ENCODE measurements at regions not wholly inside any gene's neighbourhood (a gene's known extent, or its start where the extent isn't known, plus 50 kb on each side); places are given as distances from the start of the nearest gene placed in this dataset.

DNA sequence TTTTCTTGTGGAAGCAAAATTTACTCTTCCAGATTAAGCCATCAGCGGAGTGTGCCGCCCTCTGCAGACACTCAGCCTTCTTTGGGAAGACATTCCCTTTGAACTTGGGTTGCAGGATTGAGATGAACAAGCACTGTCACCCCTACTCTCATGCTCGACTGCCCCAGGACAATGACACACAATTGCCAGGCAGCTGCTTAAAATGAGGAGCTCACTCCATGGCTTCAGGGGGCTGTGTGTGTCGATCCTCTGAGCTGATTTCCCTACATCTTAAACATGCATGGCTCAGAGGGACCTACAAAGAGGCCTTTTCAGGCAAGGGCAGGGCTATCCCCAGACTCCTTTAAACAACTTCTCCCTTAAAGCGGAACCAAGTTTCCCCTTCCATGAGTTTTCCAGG, 107.5 kb upstream of the MBNL2 start:
- Histone ChIP-seq H3K4me1 (peaks cover 14 to 43% of the 10 kb centered on the region in 2 donors), H3K27me3 (no peaks in the 10 kb centered on the region), H3K9me3 (no peaks in the 10 kb centered on the region), H3K36me3 (no peaks in the 10 kb centered on the region), H3K27ac (peak overlapping the region; percentile 1 to 78), H3K4me3 (no peak overlapping the region)
- DNase-seq, result no peak
- ATAC-seq, result no peak
- intact Hi-C loops (cut with DNase I), result loop anchor here in 1 of 2 donors (5.0 kb wide), 2 partner anchors 93 to 233 kb away; no protein-coding TSS in a partner anchor
- TF ChIP-seq, protein P1, sequence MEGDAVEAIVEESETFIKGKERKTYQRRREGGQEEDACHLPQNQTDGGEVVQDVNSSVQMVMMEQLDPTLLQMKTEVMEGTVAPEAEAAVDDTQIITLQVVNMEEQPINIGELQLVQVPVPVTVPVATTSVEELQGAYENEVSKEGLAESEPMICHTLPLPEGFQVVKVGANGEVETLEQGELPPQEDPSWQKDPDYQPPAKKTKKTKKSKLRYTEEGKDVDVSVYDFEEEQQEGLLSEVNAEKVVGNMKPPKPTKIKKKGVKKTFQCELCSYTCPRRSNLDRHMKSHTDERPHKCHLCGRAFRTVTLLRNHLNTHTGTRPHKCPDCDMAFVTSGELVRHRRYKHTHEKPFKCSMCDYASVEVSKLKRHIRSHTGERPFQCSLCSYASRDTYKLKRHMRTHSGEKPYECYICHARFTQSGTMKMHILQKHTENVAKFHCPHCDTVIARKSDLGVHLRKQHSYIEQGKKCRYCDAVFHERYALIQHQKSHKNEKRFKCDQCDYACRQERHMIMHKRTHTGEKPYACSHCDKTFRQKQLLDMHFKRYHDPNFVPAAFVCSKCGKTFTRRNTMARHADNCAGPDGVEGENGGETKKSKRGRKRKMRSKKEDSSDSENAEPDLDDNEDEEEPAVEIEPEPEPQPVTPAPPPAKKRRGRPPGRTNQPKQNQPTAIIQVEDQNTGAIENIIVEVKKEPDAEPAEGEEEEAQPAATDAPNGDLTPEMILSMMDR (IDR thresholded peaks at IDR 0.05), result no peak

DNA sequence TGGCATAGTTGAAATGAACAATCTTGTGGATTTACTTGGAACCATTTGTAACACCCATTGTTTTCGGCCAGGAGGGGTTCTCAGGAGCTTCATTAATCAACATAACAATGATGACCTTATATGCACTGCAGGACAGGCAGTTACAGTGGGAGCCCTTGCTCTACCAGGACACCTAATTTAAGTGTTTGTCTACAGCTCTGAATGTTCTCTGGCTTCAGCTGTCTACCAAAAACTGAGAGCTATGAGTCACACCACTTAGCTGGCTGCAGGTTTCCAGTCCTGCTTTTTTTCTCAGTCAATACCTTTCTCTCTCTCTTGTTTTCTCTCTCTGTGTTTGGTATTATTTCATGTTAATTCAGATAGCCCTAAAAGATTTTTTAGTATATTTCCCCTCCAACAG, 105.4 kb upstream of the MBNL2 start:
- no peaks in the 10 kb centered on the region for H3K9me3 ChIP-seq
- no peak overlapping the region for H3K4me3 ChIP-seq
- H3K27ac ChIP-seq, result peak overlapping the region; percentile 33 to 39
- intact Hi-C loops (cut with DNase I), result no loop called here
- DNase-seq, result no peak
- H3K36me3 ChIP-seq, result no peaks in the 10 kb centered on the region
- peak; percentile 84 for ATAC-seq
- peaks cover 18 to 34% of the 10 kb centered on the region in 2 donors for H3K4me1 ChIP-seq
- TF ChIP-seq, protein P1 (IDR thresholded peaks at IDR 0.05), result no peak
- no peaks in the 10 kb centered on the region for H3K27me3 ChIP-seq

DNA sequence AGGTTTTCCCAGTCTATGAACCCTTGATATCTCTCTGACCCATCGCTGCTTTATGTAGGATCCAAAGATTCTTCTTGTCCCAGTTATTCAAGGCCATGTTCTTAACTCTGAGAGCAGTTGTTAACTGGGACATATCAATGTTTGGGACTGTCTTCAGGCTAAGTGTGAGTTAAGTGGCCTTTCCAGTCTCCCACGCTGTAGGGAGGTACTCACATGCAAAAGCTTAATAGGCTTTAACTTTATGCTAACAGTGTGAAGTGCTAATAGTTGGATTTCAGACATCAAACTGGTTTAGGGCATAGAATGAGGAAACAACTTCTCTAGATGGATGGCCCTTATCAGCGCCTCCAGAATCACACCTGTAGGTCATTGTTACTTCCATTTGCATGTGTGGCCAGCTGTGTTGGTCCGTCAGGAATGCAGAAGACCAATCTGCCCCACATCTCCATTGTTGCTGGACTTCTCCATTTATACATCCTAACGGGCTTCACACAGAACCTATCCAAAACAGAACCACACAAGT, 104.7 kb upstream of the MBNL2 start:
- Histone ChIP-seq H3K4me3 (no peak overlapping the region), H3K27ac (peak overlapping the region; percentile 33 to 39), H3K36me3 (no peaks in the 10 kb centered on the region), H3K9me3 (no peaks in the 10 kb centered on the region), H3K27me3 (no peaks in the 10 kb centered on the region), H3K4me1 (peaks cover 25 to 39% of the 10 kb centered on the region in 2 donors)
- TF ChIP-seq, protein P1 (IDR thresholded peaks at IDR 0.05), result no peak
- DNase-seq, result no peak
- intact Hi-C loops (cut with DNase I), result no loop called here
- peak; percentile 79 for ATAC-seq

DNA sequence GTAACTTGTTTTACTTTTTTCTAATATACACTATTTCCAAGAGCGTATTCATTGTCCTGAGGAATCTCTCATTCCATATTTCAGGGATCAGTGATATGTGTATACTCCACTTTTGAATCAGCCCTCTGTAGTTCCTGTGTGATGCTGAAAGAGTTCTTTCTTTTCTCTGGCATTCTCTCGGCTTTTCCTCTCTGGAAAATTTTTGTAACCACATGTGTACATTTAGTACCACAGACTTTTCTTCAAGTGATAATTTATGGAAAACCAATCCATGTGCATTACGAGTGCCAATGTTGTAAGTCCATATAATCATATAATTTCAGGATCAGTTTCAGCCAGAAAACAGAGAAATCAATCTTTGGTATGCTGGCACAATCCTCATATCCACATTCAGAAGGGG, 102.2 kb upstream of the MBNL2 start:
- TF ChIP-seq, protein P1 (IDR thresholded peaks at IDR 0.05), result no peak
- intact Hi-C loops (cut with DNase I), result no loop called here
- Histone ChIP-seq H3K9me3 (no peaks in the 10 kb centered on the region), H3K4me1 (peaks cover 34 to 41% of the 10 kb centered on the region in 2 donors), H3K36me3 (no peaks in the 10 kb centered on the region), H3K27me3 (no peaks in the 10 kb centered on the region), H3K4me3 (no peak overlapping the region), H3K27ac (no peak overlapping the region)
- DNase-seq (no peak), ATAC-seq (no peak)

DNA sequence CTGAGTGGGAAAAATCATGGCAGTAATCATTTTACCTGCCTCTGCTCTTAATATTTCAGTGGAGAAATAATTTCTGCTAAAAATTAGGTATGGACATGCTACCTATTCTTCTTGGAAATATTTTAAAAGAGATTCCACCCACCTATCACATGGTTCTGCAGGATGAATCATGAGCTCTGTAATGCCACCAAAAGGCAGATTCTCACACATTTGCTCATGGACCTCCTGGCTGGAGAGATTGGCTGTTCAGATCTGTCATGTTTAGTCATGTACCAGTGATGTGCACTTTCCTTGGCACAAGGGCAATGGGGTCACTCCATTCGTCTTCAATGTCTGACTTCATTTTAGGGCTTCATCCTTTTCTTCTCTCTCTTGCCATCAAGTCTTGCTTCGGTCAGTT, 101.8 kb upstream of the MBNL2 start:
- H3K4me3 ChIP-seq, result no peak overlapping the region
- TF ChIP-seq, protein P1 (IDR thresholded peaks at IDR 0.05), result no peak
- no peak overlapping the region for H3K27ac ChIP-seq
- no peaks in the 10 kb centered on the region for H3K36me3 ChIP-seq
- no peaks in the 10 kb centered on the region for H3K27me3 ChIP-seq
- intact Hi-C loops (cut with DNase I), result no loop called here
- no peak for DNase-seq
- H3K4me1 ChIP-seq, result peaks cover 39 to 40% of the 10 kb centered on the region in 2 donors
- no peaks in the 10 kb centered on the region for H3K9me3 ChIP-seq
- no peak for ATAC-seq

Data from left lung (tissue), 4 donors.